Upper lobe of left lung (tissue), 4 donors: ENCODE measurements at regions not wholly inside any gene's neighbourhood (a gene's known extent, or its start where the extent isn't known, plus 50 kb on each side); places are given as distances from the start of the nearest gene placed in this dataset.

ENCODE experiments used
- EP300 ChIP-seq, 4 donors: sonication (generic); formaldehyde crosslinking; IDR thresholded peaks; one replicate each; pipeline ENCODE4 v1.5.1; 2017; ENCODE audit warnings: antibody characterized with exemption in 4 of 4, control low read depth in 2 of 4
- TF ChIP-seq, protein P1 (sequence below), 6 experiments: fragments of 450-650 bp in 4 of 6; fragments of 200-600 bp in 2 of 6; sonication (generic) in 2 of 6; IDR thresholded peaks; one replicate each; pipeline ENCODE4 v1.5.1; 2016 to 2019; ENCODE audit warnings: antibody characterized with exemption in 6 of 6

- TF ChIP-seq, protein P1, sequence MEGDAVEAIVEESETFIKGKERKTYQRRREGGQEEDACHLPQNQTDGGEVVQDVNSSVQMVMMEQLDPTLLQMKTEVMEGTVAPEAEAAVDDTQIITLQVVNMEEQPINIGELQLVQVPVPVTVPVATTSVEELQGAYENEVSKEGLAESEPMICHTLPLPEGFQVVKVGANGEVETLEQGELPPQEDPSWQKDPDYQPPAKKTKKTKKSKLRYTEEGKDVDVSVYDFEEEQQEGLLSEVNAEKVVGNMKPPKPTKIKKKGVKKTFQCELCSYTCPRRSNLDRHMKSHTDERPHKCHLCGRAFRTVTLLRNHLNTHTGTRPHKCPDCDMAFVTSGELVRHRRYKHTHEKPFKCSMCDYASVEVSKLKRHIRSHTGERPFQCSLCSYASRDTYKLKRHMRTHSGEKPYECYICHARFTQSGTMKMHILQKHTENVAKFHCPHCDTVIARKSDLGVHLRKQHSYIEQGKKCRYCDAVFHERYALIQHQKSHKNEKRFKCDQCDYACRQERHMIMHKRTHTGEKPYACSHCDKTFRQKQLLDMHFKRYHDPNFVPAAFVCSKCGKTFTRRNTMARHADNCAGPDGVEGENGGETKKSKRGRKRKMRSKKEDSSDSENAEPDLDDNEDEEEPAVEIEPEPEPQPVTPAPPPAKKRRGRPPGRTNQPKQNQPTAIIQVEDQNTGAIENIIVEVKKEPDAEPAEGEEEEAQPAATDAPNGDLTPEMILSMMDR (IDR thresholded peaks at IDR 0.05) = no peak
- no peak for TF ChIP-seq EP300 (IDR thresholded peaks at IDR 0.05)
Observed at GRCh38 chr10:10054466-10054865, 963.2 kb upstream of the CELF2 start.
